ENCODE measurements at regions not wholly inside any gene's neighbourhood (a gene's known extent, or its start where the extent isn't known, plus 50 kb on each side); places are given as distances from the start of the nearest gene placed in this dataset.

GRCh38 chr14:34137001-34137745 lies 186.3 kb upstream of the EGLN3 start:
- no peak for TF ChIP-seq EZH2 (IDR thresholded peaks at IDR 0.05; ENCODE audit: borderline replicate concordance, insufficient read depth, low read depth, low read length, poor library complexity, severe bottlenecking)
- TF ChIP-seq CTCF (IDR thresholded peaks at IDR 0.05): no peak
- no peak for ATAC-seq (ENCODE audit: low read depth)
- Mint-ChIP-seq H3K4me3 (no peak overlapping the region), H3K4me1 (no peaks in the 10 kb centered on the region), H3K9me3 (ENCODE audit: insufficient read depth) (peaks cover 2% of the 10 kb centered on the region), H3K27me3 (peaks cover 4% of the 10 kb centered on the region), H3K27ac (no peak overlapping the region)
- intact Hi-C loops (cut with micrococcal nuclease): no loop called here
- Histone ChIP-seq H4K20me1 (ENCODE audit: control insufficient read depth, insufficient read depth, low read length, poor library complexity, severe bottlenecking) (no peaks in the 10 kb centered on the region), H3K9ac (ENCODE audit: low read length) (no peak overlapping the region), H3K36me3 (replicated peaks in 1 of 2; ENCODE audit: control extremely low read depth in 1 of 2, control insufficient read depth in 1 of 2, extremely low read depth in 1 of 2, insufficient read depth in 2 of 2, low read length in 1 of 2) (no peaks in the 10 kb centered on the region), H3K27me3 (replicated peaks in 1 of 4; ENCODE audit: control extremely low read depth in 1 of 4, control insufficient read depth in 3 of 4, insufficient read depth in 4 of 4, low read length in 3 of 4) (peaks cover 0 to 3% (median 0%) of the 10 kb centered on the region in 4 experiments), H3K4me2 (replicated peaks; ENCODE audit: low read depth, low read length, poor library complexity, severe bottlenecking) (no peak overlapping the region), H3K4me3 (ENCODE audit: control extremely low read depth in 1 of 5, extremely low read depth in 1 of 5, insufficient read depth in 1 of 5, low read depth in 2 of 5, low read length in 4 of 5) (no peak overlapping the region), H2AFZ (ENCODE audit: insufficient read depth, low read depth, low read length, poor library complexity, severe bottlenecking) (no peak overlapping the region), H3K9me3 (ENCODE audit: control extremely low read depth in 1 of 3, control insufficient read depth in 2 of 3, insufficient read depth in 1 of 3, low read length in 2 of 3) (no peaks in the 10 kb centered on the region), H3K79me2 (ENCODE audit: control insufficient read depth, insufficient read depth, low read length) (no peaks in the 10 kb centered on the region), H3K27ac (ENCODE audit: low read length in 2 of 2) (no peak overlapping the region), H3K4me1 (ENCODE audit: control insufficient read depth in 2 of 2, insufficient read depth in 2 of 2, low read length in 2 of 2) (no peaks in the 10 kb centered on the region)
- 100% methylated on average over 1 of the region's 3 CpGs for WGBS (ENCODE audit: insufficient coverage)
- POLR2A ChIA-PET: no interaction called here
- DNase-seq: no peak
- CTCF ChIA-PET: no interaction called here

- Mint-ChIP-seq H3K27me3 (peaks cover 4% of the 10 kb centered on the region), H3K9me3 (ENCODE audit: insufficient read depth) (peaks cover 2% of the 10 kb centered on the region), H3K4me1 (no peaks in the 10 kb centered on the region), H3K27ac (no peak overlapping the region), H3K4me3 (no peak overlapping the region)
- intact Hi-C loops (cut with micrococcal nuclease): no loop called here
- WGBS (ENCODE audit: insufficient coverage): 89% methylated on average over 5 of the region's 7 CpGs
- Histone ChIP-seq H2AFZ (ENCODE audit: insufficient read depth, low read depth, low read length, poor library complexity, severe bottlenecking) (no peak overlapping the region), H3K9me3 (ENCODE audit: control extremely low read depth in 1 of 3, control insufficient read depth in 2 of 3, insufficient read depth in 1 of 3, low read length in 2 of 3) (peaks cover 0 to 2% (median 0%) of the 10 kb centered on the region in 3 donors), H3K79me2 (ENCODE audit: control insufficient read depth, insufficient read depth, low read length) (no peaks in the 10 kb centered on the region), H3K27ac (ENCODE audit: low read length in 2 of 2) (no peak overlapping the region), H3K9ac (ENCODE audit: low read length) (no peak overlapping the region), H3K4me2 (replicated peaks; ENCODE audit: low read depth, low read length, poor library complexity, severe bottlenecking) (no peak overlapping the region), H3K27me3 (replicated peaks in 1 of 4; ENCODE audit: control extremely low read depth in 1 of 4, control insufficient read depth in 3 of 4, insufficient read depth in 4 of 4, low read length in 3 of 4) (peaks cover 0 to 3% (median 0%) of the 10 kb centered on the region in 4 experiments), H4K20me1 (ENCODE audit: control insufficient read depth, insufficient read depth, low read length, poor library complexity, severe bottlenecking) (no peaks in the 10 kb centered on the region), H3K36me3 (replicated peaks in 1 of 2; ENCODE audit: control extremely low read depth in 1 of 2, control insufficient read depth in 1 of 2, extremely low read depth in 1 of 2, insufficient read depth in 2 of 2, low read length in 1 of 2) (no peaks in the 10 kb centered on the region), H3K4me1 (ENCODE audit: control insufficient read depth in 2 of 2, insufficient read depth in 2 of 2, low read length in 2 of 2) (no peaks in the 10 kb centered on the region), H3K4me3 (ENCODE audit: control extremely low read depth in 1 of 5, extremely low read depth in 1 of 5, insufficient read depth in 1 of 5, low read depth in 2 of 5, low read length in 4 of 5) (no peak overlapping the region)
- ChIA-PET POLR2A (no interaction called here), CTCF (no interaction called here)
- TF ChIP-seq CTCF (IDR thresholded peaks at IDR 0.05) (no peak), EZH2 (IDR thresholded peaks at IDR 0.05; ENCODE audit: borderline replicate concordance, insufficient read depth, low read depth, low read length, poor library complexity, severe bottlenecking) (no peak)
- no peak for DNase-seq
- ATAC-seq (ENCODE audit: low read depth): no peak
These were observed 184.6 kb upstream of the EGLN3 start for GRCh38 chr14:34135492-34135891.
